ENCODE measurements at regions not wholly inside any gene's neighbourhood (a gene's known extent, or its start where the extent isn't known, plus 50 kb on each side); places are given as distances from the start of the nearest gene placed in this dataset.

DNA sequence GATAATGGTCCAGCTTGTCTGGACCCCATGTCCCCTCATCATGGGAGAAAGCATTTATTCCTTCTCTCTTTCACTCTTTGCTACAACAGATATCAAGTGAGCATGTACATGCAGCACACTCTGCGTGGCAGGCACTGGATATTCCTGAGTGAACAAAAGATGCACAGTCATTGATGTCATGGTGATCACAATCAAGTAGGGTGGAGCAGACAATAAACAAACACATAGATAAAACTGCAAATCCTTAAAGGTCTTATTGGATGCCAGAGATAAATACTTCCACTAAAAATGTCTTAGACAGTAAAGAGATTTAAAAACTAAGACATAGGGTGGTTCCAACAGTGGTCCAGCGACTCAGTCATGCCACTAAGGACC is 178.0 kb downstream of the ZC3H11B start:
- TF ChIP-seq, protein P1, sequence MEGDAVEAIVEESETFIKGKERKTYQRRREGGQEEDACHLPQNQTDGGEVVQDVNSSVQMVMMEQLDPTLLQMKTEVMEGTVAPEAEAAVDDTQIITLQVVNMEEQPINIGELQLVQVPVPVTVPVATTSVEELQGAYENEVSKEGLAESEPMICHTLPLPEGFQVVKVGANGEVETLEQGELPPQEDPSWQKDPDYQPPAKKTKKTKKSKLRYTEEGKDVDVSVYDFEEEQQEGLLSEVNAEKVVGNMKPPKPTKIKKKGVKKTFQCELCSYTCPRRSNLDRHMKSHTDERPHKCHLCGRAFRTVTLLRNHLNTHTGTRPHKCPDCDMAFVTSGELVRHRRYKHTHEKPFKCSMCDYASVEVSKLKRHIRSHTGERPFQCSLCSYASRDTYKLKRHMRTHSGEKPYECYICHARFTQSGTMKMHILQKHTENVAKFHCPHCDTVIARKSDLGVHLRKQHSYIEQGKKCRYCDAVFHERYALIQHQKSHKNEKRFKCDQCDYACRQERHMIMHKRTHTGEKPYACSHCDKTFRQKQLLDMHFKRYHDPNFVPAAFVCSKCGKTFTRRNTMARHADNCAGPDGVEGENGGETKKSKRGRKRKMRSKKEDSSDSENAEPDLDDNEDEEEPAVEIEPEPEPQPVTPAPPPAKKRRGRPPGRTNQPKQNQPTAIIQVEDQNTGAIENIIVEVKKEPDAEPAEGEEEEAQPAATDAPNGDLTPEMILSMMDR (IDR thresholded peaks at IDR 0.05; ENCODE audit: borderline replicate concordance, extremely low read depth, low read length, poor library complexity, severe bottlenecking) = no peak
- no peak for TF ChIP-seq EZH2 (IDR thresholded peaks at IDR 0.05; ENCODE audit: borderline replicate concordance, low read depth, low read length, severe bottlenecking)
- H3K79me2 ChIP-seq (ENCODE audit: insufficient read depth, low read length) = no peaks in the 10 kb centered on the region
- H3K9me3 ChIP-seq (ENCODE audit: insufficient read depth, low read length, severe bottlenecking) = no peaks in the 10 kb centered on the region
- no peak overlapping the region for H3K27ac ChIP-seq (ENCODE audit: low read length)
- H3K9ac ChIP-seq (ENCODE audit: low read depth, low read length) = no peak overlapping the region
- DNase-seq (no peak), ATAC-seq (ENCODE audit: insufficient read depth, low read depth) (no peak)
- H3K4me3 ChIP-seq (ENCODE audit: low read depth in 1 of 2, low read length in 2 of 2) = no peak overlapping the region
- no peaks in the 10 kb centered on the region for H3K36me3 ChIP-seq (ENCODE audit: insufficient read depth, low read length)
- H4K20me1 ChIP-seq (ENCODE audit: insufficient read depth, low read length) = no peaks in the 10 kb centered on the region
- H3K27me3 ChIP-seq (ENCODE audit: insufficient read depth, low read length, poor library complexity) = no peaks in the 10 kb centered on the region
- no peaks in the 10 kb centered on the region for H3K4me1 ChIP-seq (ENCODE audit: insufficient read depth, low read length)
- H3K4me2 ChIP-seq (ENCODE audit: insufficient read depth, low read length) = no peak overlapping the region
- no peak overlapping the region for H2AFZ ChIP-seq (ENCODE audit: low read depth, low read length)

DNA sequence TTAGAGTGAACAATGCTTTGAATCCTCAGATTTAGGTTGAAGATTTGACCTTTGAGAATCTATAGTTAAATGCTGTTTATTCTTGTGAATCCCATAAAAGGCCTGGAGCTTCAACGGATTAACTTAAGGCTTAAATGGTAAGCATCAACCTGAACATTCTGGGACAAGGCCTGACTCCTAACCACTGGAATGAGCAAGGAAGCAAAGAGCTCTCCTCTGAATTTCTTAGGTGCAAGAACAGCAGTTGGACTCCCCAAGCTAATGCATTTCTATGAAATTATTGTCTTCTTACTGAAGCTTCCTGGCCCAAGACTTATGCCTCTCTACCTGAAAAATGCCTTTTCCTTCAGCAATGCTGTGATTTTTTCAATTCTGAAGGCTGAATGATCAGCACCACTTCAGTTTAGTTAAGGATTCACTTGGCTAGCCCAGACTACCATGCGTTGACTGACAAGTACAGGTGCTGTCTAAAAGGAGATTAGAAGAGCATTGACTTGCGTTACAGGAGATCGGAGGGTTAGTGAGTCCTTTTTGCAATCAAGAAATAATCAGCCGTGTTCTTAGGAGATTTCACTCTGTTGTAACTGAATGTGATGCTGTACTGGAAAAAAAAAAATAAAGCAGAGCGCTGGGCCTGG is 178.5 kb downstream of the ZC3H11B start:
- no peak overlapping the region for H2AFZ ChIP-seq (ENCODE audit: low read depth, low read length)
- H4K20me1 ChIP-seq (ENCODE audit: insufficient read depth, low read length) = no peaks in the 10 kb centered on the region
- no peak overlapping the region for H3K9ac ChIP-seq (ENCODE audit: low read depth, low read length)
- no peak for ATAC-seq (ENCODE audit: insufficient read depth, low read depth)
- H3K4me3 ChIP-seq (ENCODE audit: low read depth in 1 of 2, low read length in 2 of 2) = no peak overlapping the region
- no peaks in the 10 kb centered on the region for H3K27me3 ChIP-seq (ENCODE audit: insufficient read depth, low read length, poor library complexity)
- no peak overlapping the region for H3K4me2 ChIP-seq (ENCODE audit: insufficient read depth, low read length)
- H3K9me3 ChIP-seq (ENCODE audit: insufficient read depth, low read length, severe bottlenecking) = no peaks in the 10 kb centered on the region
- H3K36me3 ChIP-seq (ENCODE audit: insufficient read depth, low read length) = no peaks in the 10 kb centered on the region
- H3K4me1 ChIP-seq (ENCODE audit: insufficient read depth, low read length) = no peaks in the 10 kb centered on the region
- TF ChIP-seq EZH2 (IDR thresholded peaks at IDR 0.05; ENCODE audit: borderline replicate concordance, low read depth, low read length, severe bottlenecking) = no peak
- TF ChIP-seq, protein P1 (IDR thresholded peaks at IDR 0.05; ENCODE audit: borderline replicate concordance, extremely low read depth, low read length, poor library complexity, severe bottlenecking) = no peak
- H3K27ac ChIP-seq (ENCODE audit: low read length) = no peak overlapping the region
- DNase-seq = no peak
- no peaks in the 10 kb centered on the region for H3K79me2 ChIP-seq (ENCODE audit: insufficient read depth, low read length)

DNA sequence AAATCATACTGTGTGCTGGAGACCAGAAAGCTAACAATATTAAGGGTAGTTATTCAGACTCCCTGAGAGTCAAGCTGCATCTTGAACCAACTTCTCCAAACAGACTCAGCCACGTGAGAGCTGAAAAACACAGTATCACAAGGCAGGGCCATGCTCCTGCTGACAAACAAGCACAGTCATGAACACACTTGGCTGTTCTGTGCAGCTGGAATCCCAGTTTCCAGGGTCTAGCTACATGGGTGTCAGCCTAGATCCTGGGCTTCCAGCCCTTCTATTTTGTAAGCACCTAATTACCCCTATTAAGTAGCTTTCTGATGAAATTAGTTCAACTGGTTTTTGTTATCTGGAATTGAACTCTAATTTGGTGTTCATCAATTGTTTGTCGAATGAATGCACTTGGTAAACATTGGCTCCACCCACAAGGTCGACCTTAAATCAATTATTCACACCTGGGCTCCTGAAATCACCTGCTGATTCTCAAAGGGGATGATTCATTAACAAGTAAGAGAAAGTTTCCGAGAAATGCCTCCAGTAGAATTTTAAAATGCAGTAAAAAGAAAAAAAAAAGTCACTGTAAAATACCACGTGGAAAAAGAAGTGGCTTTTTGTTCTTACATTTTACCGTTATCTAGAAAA is 179.3 kb downstream of the ZC3H11B start:
- Histone ChIP-seq H3K4me2 (ENCODE audit: insufficient read depth, low read length) (no peak overlapping the region), H3K27me3 (ENCODE audit: insufficient read depth, low read length, poor library complexity) (no peaks in the 10 kb centered on the region), H4K20me1 (ENCODE audit: insufficient read depth, low read length) (no peaks in the 10 kb centered on the region), H3K9me3 (ENCODE audit: insufficient read depth, low read length, severe bottlenecking) (no peaks in the 10 kb centered on the region), H3K9ac (ENCODE audit: low read depth, low read length) (no peak overlapping the region), H3K27ac (ENCODE audit: low read length) (no peak overlapping the region), H2AFZ (ENCODE audit: low read depth, low read length) (no peak overlapping the region), H3K79me2 (ENCODE audit: insufficient read depth, low read length) (no peaks in the 10 kb centered on the region), H3K4me1 (ENCODE audit: insufficient read depth, low read length) (no peaks in the 10 kb centered on the region), H3K4me3 (ENCODE audit: low read depth in 1 of 2, low read length in 2 of 2) (no peak overlapping the region), H3K36me3 (ENCODE audit: insufficient read depth, low read length) (no peaks in the 10 kb centered on the region)
- DNase-seq (no peak), ATAC-seq (ENCODE audit: insufficient read depth, low read depth) (no peak)
- TF ChIP-seq EZH2 (IDR thresholded peaks at IDR 0.05; ENCODE audit: borderline replicate concordance, low read depth, low read length, severe bottlenecking) = no peak
- TF ChIP-seq, protein P1 (IDR thresholded peaks at IDR 0.05; ENCODE audit: borderline replicate concordance, extremely low read depth, low read length, poor library complexity, severe bottlenecking) = no peak

Measured in DND-41 (cell line).